ENCODE measurements at regions not wholly inside any gene's neighbourhood (a gene's known extent, or its start where the extent isn't known, plus 50 kb on each side); places are given as distances from the start of the nearest gene placed in this dataset.

DNA sequence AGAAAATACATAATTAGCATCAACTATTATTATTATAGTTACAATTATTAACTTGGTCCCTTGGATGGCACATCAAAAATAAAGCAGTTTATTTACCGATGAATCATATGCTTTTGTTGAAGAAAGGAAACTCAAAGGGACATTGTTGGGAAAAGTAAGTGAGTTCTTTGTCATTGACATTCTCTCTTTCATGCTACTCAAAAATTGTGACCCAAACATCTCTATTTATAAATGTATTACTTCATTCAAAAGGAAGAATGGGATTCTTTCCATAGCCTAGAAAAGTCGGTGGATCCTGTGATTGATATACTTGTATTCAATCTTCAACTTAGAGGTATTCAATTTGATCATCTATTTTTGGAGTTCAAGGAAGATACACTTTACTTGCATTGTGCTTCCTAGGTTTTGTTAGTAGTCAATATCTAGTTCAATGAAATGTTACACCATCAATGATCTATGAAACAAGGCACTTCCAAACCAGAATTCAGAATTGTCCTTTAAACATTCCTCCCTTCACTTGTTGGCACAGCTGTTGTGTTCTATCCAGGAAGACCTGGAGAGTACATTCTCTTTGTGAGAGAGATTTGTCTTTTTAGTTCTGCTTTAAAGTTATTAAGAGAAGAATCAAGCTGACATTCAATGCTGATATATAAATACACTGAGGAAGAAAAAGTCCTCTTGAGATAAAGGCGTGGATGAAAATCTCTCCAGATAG is 235.2 kb downstream of the TMEM26 start:
- TF ChIP-seq, protein P1, sequence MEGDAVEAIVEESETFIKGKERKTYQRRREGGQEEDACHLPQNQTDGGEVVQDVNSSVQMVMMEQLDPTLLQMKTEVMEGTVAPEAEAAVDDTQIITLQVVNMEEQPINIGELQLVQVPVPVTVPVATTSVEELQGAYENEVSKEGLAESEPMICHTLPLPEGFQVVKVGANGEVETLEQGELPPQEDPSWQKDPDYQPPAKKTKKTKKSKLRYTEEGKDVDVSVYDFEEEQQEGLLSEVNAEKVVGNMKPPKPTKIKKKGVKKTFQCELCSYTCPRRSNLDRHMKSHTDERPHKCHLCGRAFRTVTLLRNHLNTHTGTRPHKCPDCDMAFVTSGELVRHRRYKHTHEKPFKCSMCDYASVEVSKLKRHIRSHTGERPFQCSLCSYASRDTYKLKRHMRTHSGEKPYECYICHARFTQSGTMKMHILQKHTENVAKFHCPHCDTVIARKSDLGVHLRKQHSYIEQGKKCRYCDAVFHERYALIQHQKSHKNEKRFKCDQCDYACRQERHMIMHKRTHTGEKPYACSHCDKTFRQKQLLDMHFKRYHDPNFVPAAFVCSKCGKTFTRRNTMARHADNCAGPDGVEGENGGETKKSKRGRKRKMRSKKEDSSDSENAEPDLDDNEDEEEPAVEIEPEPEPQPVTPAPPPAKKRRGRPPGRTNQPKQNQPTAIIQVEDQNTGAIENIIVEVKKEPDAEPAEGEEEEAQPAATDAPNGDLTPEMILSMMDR (IDR thresholded peaks at IDR 0.05; ENCODE audit: unreplicated experiment), result no peak
- no peaks in the 10 kb centered on the region for H3K4me1 Mint-ChIP-seq (ENCODE audit: low read depth, unreplicated experiment)
- H3K4me3 Mint-ChIP-seq (ENCODE audit: low read depth, unreplicated experiment), result no peak overlapping the region
- BruUV-seq (replicated peaks), result no TSS peak
- no peaks in the 10 kb centered on the region for H3K36me3 Mint-ChIP-seq (ENCODE audit: insufficient read depth, unreplicated experiment)
- no peak for DNase-seq
- no peak overlapping the region for H3K27ac Mint-ChIP-seq (ENCODE audit: unreplicated experiment)
- intact Hi-C loops (cut with micrococcal nuclease; ENCODE audit: unreplicated experiment), result no loop called here
- H3K27me3 Mint-ChIP-seq (ENCODE audit: unreplicated experiment), result peaks cover 13% of the 10 kb centered on the region
- CTCF ChIA-PET, result no interaction called here
- H3K9me3 Mint-ChIP-seq (ENCODE audit: low read depth, unreplicated experiment), result no peaks in the 10 kb centered on the region

DNA sequence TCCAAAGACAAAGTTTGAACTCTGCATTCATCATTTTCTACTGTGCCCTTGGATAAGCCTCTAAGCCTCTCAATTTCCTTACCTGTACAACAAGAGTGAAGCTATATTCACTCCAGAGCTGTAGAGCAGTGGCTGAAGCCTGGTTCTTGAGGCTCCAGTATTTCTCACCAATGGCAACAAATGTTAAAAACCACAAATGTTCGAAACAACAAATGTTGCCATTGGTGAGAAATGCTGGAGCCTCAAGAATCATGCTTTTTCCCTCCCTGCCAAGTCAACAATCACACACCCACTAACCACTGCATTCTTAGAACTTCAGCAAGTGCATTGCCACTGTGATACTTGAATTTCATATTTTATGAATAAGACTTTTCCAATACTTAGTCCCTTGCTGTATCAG is 237.9 kb downstream of the TMEM26 start:
- no peaks in the 10 kb centered on the region for H3K36me3 Mint-ChIP-seq (ENCODE audit: insufficient read depth, unreplicated experiment)
- H3K4me3 Mint-ChIP-seq (ENCODE audit: low read depth, unreplicated experiment), result no peak overlapping the region
- TF ChIP-seq, protein P1 (IDR thresholded peaks at IDR 0.05; ENCODE audit: unreplicated experiment), result no peak
- H3K9me3 Mint-ChIP-seq (ENCODE audit: low read depth, unreplicated experiment), result no peaks in the 10 kb centered on the region
- intact Hi-C loops (cut with micrococcal nuclease; ENCODE audit: unreplicated experiment), result no loop called here
- CTCF ChIA-PET, result no interaction called here
- peaks cover 4% of the 10 kb centered on the region for H3K27me3 Mint-ChIP-seq (ENCODE audit: unreplicated experiment)
- H3K4me1 Mint-ChIP-seq (ENCODE audit: low read depth, unreplicated experiment), result no peaks in the 10 kb centered on the region
- BruUV-seq (replicated peaks), result no TSS peak
- H3K27ac Mint-ChIP-seq (ENCODE audit: unreplicated experiment), result no peak overlapping the region
- no peak for DNase-seq

DNA sequence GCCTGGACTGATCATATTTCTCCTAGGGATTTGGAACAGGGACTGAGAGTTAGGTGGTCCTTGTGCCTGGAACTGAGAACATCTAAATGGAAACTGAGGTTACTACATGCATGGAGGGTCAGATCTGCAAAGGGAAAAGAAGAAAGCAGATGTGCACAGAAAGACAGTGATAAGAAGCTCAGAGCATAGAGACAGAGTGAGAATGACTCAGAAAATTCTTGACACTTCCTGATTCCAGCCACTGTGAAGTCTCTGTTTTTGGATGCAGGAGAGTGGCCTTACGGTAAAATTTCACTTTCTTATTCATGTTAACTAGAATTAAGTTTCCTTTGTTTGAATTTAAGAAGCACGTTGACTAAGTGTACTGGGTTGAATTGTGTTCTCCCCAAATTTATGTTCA is 241.7 kb downstream of the TMEM26 start:
- CTCF ChIA-PET, result no interaction called here
- intact Hi-C loops (cut with micrococcal nuclease; ENCODE audit: unreplicated experiment), result no loop called here
- no peak overlapping the region for H3K27ac Mint-ChIP-seq (ENCODE audit: unreplicated experiment)
- BruUV-seq (replicated peaks), result no TSS peak
- no peaks in the 10 kb centered on the region for H3K4me1 Mint-ChIP-seq (ENCODE audit: low read depth, unreplicated experiment)
- no peak overlapping the region for H3K4me3 Mint-ChIP-seq (ENCODE audit: low read depth, unreplicated experiment)
- H3K36me3 Mint-ChIP-seq (ENCODE audit: insufficient read depth, unreplicated experiment), result no peaks in the 10 kb centered on the region
- DNase-seq, result no peak
- TF ChIP-seq, protein P1 (IDR thresholded peaks at IDR 0.05; ENCODE audit: unreplicated experiment), result no peak
- H3K9me3 Mint-ChIP-seq (ENCODE audit: low read depth, unreplicated experiment), result no peaks in the 10 kb centered on the region
- no peaks in the 10 kb centered on the region for H3K27me3 Mint-ChIP-seq (ENCODE audit: unreplicated experiment)

DNA sequence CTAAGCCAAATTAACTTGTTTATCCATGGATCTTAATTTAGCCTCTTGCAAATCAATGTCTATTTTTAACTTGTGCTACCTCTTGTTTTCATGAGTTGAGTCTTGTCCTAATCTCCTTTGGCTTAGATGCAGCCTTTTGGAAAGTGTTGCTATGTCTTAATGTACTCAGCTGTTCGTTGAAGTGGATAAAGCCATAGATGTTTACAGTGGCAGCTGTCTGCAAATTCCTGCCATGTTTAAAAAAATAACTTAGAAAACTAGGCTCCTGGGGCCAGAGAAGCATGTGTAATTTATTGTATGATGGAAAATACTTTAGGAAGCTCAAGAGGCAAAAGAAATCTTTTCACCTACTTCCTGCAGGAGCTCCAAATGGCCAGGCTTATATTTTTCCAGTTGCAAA is 253.1 kb upstream of the RHOBTB1 start:
- CTCF ChIA-PET, result no interaction called here
- DNase-seq, result no peak

More for the DNA sequence above, 253.1 kb upstream of the RHOBTB1 start:
- Mint-ChIP-seq H3K9me3 (ENCODE audit: low read depth, unreplicated experiment) (peaks cover 9% of the 10 kb centered on the region), H3K4me1 (ENCODE audit: low read depth, unreplicated experiment) (no peaks in the 10 kb centered on the region), H3K27me3 (ENCODE audit: unreplicated experiment) (no peaks in the 10 kb centered on the region), H3K4me3 (ENCODE audit: low read depth, unreplicated experiment) (no peak overlapping the region), H3K36me3 (ENCODE audit: insufficient read depth, unreplicated experiment) (no peaks in the 10 kb centered on the region), H3K27ac (ENCODE audit: unreplicated experiment) (no peak overlapping the region)
- BruUV-seq (replicated peaks), result no TSS peak
- intact Hi-C loops (cut with micrococcal nuclease; ENCODE audit: unreplicated experiment), result loop anchor here (10.0 kb wide), 1 partner anchor 382 kb away; no protein-coding TSS in a partner anchor
- TF ChIP-seq, protein P1 (IDR thresholded peaks at IDR 0.05; ENCODE audit: unreplicated experiment), result no peak
